ENCODE measurements at regions not wholly inside any gene's neighbourhood (a gene's known extent, or its start where the extent isn't known, plus 50 kb on each side); places are given as distances from the start of the nearest gene placed in this dataset.

GRCh38 chr16:54216268-54216667 lies 70.3 kb downstream of the IRX3 start:
- intact Hi-C loops (cut with DNase I) = no loop called here
- H3K27ac ChIP-seq = no peak overlapping the region

DNA sequence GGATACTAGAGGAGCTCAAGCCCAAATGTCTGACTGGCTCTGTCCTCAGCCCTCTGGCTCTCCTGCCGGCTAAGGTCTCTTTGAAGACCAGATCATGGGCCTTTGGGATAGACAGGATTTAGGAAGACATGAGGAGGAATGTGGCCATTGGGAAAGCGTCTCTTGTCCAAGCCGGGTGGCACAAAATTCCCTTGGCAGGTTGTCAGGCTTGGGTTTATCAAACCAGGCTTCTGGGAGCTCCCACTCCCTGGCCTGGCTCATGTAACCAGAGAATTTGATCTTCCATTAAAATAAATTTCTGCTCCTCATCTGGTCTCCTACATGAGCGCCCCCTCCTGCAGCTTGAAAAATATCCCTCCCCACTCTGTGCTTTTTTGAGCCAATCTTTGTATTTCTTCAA lies 71.1 kb downstream of the IRX3 start:
- TF ChIP-seq, protein P1, sequence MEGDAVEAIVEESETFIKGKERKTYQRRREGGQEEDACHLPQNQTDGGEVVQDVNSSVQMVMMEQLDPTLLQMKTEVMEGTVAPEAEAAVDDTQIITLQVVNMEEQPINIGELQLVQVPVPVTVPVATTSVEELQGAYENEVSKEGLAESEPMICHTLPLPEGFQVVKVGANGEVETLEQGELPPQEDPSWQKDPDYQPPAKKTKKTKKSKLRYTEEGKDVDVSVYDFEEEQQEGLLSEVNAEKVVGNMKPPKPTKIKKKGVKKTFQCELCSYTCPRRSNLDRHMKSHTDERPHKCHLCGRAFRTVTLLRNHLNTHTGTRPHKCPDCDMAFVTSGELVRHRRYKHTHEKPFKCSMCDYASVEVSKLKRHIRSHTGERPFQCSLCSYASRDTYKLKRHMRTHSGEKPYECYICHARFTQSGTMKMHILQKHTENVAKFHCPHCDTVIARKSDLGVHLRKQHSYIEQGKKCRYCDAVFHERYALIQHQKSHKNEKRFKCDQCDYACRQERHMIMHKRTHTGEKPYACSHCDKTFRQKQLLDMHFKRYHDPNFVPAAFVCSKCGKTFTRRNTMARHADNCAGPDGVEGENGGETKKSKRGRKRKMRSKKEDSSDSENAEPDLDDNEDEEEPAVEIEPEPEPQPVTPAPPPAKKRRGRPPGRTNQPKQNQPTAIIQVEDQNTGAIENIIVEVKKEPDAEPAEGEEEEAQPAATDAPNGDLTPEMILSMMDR (IDR thresholded peaks at IDR 0.05) = no peak
- intact Hi-C loops (cut with DNase I) = no loop called here
- Histone ChIP-seq H3K36me3 (no peaks in the 10 kb centered on the region), H3K27me3 (no peaks in the 10 kb centered on the region), H3K9me3 (no peaks in the 10 kb centered on the region), H3K27ac (no peak overlapping the region), H3K4me3 (no peak overlapping the region), H3K4me1 (no peaks in the 10 kb centered on the region)
- DNase-seq (ENCODE audit: low spot score in 2 of 2) = no peak

More at GRCh38 chr16:54216268-54216667, 70.3 kb downstream of the IRX3 start:
- DNase-seq (ENCODE audit: low spot score in 2 of 2) = peak in 1 of 2 donors; percentile 65
- H3K4me1 ChIP-seq = no peaks in the 10 kb centered on the region
- TF ChIP-seq, protein P1 (IDR thresholded peaks at IDR 0.05) = no peak
- H3K4me3 ChIP-seq = no peak overlapping the region
- no peaks in the 10 kb centered on the region for H3K9me3 ChIP-seq
- H3K36me3 ChIP-seq = no peaks in the 10 kb centered on the region
- no peaks in the 10 kb centered on the region for H3K27me3 ChIP-seq

DNA sequence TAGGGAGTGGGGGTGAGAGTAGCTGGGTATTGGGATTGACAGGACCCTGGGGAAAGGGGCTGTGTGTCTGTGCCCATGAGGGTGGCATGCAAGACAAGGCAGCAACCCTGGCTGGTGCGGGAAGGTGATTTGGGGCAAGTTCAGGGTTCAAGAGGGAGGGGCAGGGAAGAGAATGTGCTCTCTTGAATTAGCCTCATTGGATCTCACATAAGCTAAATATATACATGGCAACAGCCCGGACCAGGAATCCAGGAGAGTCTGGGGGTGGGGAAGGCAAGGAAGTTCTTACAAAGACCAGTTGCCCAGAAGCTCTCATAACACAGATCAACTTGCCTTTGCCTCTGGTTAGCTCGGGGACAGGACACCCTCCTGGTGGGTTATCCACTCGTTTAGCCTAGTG lies 73.3 kb downstream of the IRX3 start:
- Histone ChIP-seq H3K4me1 (no peaks in the 10 kb centered on the region), H3K27me3 (no peaks in the 10 kb centered on the region), H3K27ac (no peak overlapping the region), H3K4me3 (no peak overlapping the region), H3K36me3 (no peaks in the 10 kb centered on the region), H3K9me3 (no peaks in the 10 kb centered on the region)
- no peak for DNase-seq (ENCODE audit: low spot score in 2 of 2)
- TF ChIP-seq, protein P1 (IDR thresholded peaks at IDR 0.05) = no peak
- intact Hi-C loops (cut with DNase I) = no loop called here

- Histone ChIP-seq H3K36me3 (no peaks in the 10 kb centered on the region), H3K27me3 (no peaks in the 10 kb centered on the region), H3K4me3 (no peak overlapping the region), H3K9me3 (no peaks in the 10 kb centered on the region), H3K27ac (no peak overlapping the region), H3K4me1 (no peaks in the 10 kb centered on the region)
- DNase-seq (ENCODE audit: low spot score in 2 of 2) = no peak
- TF ChIP-seq, protein P1 (IDR thresholded peaks at IDR 0.05) = no peak
- intact Hi-C loops (cut with DNase I) = no loop called here
Observed at GRCh38 chr16:54212893-54213292, 73.7 kb downstream of the IRX3 start.

GRCh38 chr16:54211203-54211602 lies 75.4 kb downstream of the IRX3 start:
- intact Hi-C loops (cut with DNase I) = no loop called here
- H3K36me3 ChIP-seq = no peaks in the 10 kb centered on the region
- no peak for DNase-seq (ENCODE audit: low spot score in 2 of 2)
- no peaks in the 10 kb centered on the region for H3K9me3 ChIP-seq
- no peak overlapping the region for H3K4me3 ChIP-seq
- H3K27ac ChIP-seq = no peak overlapping the region
- TF ChIP-seq, protein P1 (IDR thresholded peaks at IDR 0.05) = no peak
- H3K27me3 ChIP-seq = no peaks in the 10 kb centered on the region
- no peaks in the 10 kb centered on the region for H3K4me1 ChIP-seq

DNA sequence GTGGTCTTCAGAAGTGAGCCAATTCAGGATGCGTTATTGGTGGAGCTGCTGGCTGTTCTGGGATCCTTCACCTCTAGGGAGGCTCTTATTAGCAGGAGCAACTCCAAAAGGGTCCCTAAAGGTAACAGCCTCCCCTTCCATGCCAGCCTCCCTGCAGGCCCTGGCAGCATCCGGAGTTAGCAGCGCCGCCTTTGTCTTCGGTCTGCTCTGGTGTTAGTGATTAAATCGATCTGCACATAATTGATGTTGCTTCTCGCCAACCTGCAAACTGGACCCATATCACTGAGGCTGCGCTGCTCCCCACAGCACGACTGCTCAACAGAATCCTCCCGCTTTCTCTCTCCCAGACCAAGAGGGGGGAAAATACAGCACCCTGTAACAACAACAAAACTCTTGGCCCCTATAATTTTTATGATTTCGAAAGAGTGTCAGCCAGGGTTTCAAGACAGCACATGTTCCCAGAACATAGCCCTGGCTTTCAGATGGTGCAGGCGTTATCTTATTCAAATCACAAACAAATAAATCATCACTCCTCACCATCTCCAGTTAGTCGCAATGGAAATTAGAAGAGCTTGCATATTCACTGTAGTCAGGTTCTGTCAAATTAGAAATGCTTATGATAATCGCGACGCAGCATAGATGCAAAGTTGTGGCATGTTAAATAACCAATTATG lies 76.0 kb downstream of the IRX3 start:
- no peak overlapping the region for H3K4me3 ChIP-seq
- intact Hi-C loops (cut with DNase I) = no loop called here
- no peak overlapping the region for H3K27ac ChIP-seq
- no peak for DNase-seq (ENCODE audit: low spot score in 2 of 2)
- no peaks in the 10 kb centered on the region for H3K27me3 ChIP-seq
- H3K9me3 ChIP-seq = no peaks in the 10 kb centered on the region
- H3K4me1 ChIP-seq = no peaks in the 10 kb centered on the region
- TF ChIP-seq, protein P1 (IDR thresholded peaks at IDR 0.05) = no peak
- no peaks in the 10 kb centered on the region for H3K36me3 ChIP-seq
